ENCODE measurements at regions not wholly inside any gene's neighbourhood (a gene's known extent, or its start where the extent isn't known, plus 50 kb on each side); places are given as distances from the start of the nearest gene placed in this dataset.

- no peak for DNase-seq (ENCODE audit: low spot score in 2 of 2)
- intact Hi-C loops (cut with DNase I; ENCODE audit: low total_unique reads), result no loop called here
- H3K4me3 ChIP-seq (ENCODE audit: low read depth, poor library complexity, severe bottlenecking), result no peak overlapping the region
- TF ChIP-seq CTCF (IDR thresholded peaks at IDR 0.05) (no peak), POLR2A (IDR thresholded peaks at IDR 0.05) (no peak)
- 64 to 66% methylated on average over 3 of the region's 3 CpGs for WGBS, 2 donors
Measured at GRCh38 chr14:82778601-82779000, 1244.9 kb upstream of the SEL1L start.

- intact Hi-C loops (cut with DNase I; ENCODE audit: low total_unique reads), result no loop called here
- 43 to 53% methylated on average over 4 of the region's 4 CpGs for WGBS, 2 donors
- no peak overlapping the region for H3K4me3 ChIP-seq (ENCODE audit: low read depth, poor library complexity, severe bottlenecking)
- TF ChIP-seq CTCF (IDR thresholded peaks at IDR 0.05) (no peak), POLR2A (IDR thresholded peaks at IDR 0.05) (no peak)
- no peak for DNase-seq (ENCODE audit: low spot score in 2 of 2)
Measured at GRCh38 chr14:82779301-82779700, 1245.6 kb upstream of the SEL1L start.

GRCh38 chr14:82785756-82786482, 1252.3 kb upstream of the SEL1L start:
- intact Hi-C loops (cut with DNase I; ENCODE audit: low total_unique reads), result no loop called here
- H3K4me3 ChIP-seq (ENCODE audit: low read depth, poor library complexity, severe bottlenecking), result no peak overlapping the region
- DNase-seq (ENCODE audit: low spot score in 2 of 2), result no peak
- 42 to 50% methylated on average over 1 of the region's 1 CpG for WGBS, 2 donors
- TF ChIP-seq POLR2A (IDR thresholded peaks at IDR 0.05), result no peak
- TF ChIP-seq CTCF (IDR thresholded peaks at IDR 0.05), result no peak

- intact Hi-C loops (cut with DNase I; ENCODE audit: low total_unique reads), result no loop called here
- 75 to 84% methylated on average over 3 of the region's 3 CpGs for WGBS, 2 donors
- H3K4me3 ChIP-seq (ENCODE audit: low read depth, poor library complexity, severe bottlenecking), result no peak overlapping the region
- no peak for TF ChIP-seq POLR2A (IDR thresholded peaks at IDR 0.05)
- TF ChIP-seq CTCF (IDR thresholded peaks at IDR 0.05), result no peak
- DNase-seq (ENCODE audit: low spot score in 2 of 2), result no peak
Measured at GRCh38 chr14:82786483-82786880, 1252.8 kb upstream of the SEL1L start.

- intact Hi-C loops (cut with DNase I; ENCODE audit: low total_unique reads), result no loop called here
- H3K4me3 ChIP-seq (ENCODE audit: low read depth, poor library complexity, severe bottlenecking), result no peak overlapping the region
- TF ChIP-seq POLR2A (IDR thresholded peaks at IDR 0.05), result no peak
- no peak for TF ChIP-seq CTCF (IDR thresholded peaks at IDR 0.05)
- DNase-seq (ENCODE audit: low spot score in 2 of 2), result no peak
- 56 to 67% methylated on average over 4 of the region's 4 CpGs for WGBS, 2 donors
Measured at GRCh38 chr14:82796086-82796485, 1262.4 kb upstream of the SEL1L start.

- intact Hi-C loops (cut with DNase I; ENCODE audit: low total_unique reads), result no loop called here
- TF ChIP-seq POLR2A (IDR thresholded peaks at IDR 0.05) (no peak), CTCF (IDR thresholded peaks at IDR 0.05) (no peak)
- DNase-seq (ENCODE audit: low spot score in 2 of 2), result no peak
- H3K4me3 ChIP-seq (ENCODE audit: low read depth, poor library complexity, severe bottlenecking), result no peak overlapping the region
- WGBS, 2 donors, result 41 to 54% methylated on average over 1 of the region's 1 CpG
Measured at GRCh38 chr14:82798276-82798675, 1264.6 kb upstream of the SEL1L start.
